ENCODE measurements at regions not wholly inside any gene's neighbourhood (a gene's known extent, or its start where the extent isn't known, plus 50 kb on each side); places are given as distances from the start of the nearest gene placed in this dataset.

DNA sequence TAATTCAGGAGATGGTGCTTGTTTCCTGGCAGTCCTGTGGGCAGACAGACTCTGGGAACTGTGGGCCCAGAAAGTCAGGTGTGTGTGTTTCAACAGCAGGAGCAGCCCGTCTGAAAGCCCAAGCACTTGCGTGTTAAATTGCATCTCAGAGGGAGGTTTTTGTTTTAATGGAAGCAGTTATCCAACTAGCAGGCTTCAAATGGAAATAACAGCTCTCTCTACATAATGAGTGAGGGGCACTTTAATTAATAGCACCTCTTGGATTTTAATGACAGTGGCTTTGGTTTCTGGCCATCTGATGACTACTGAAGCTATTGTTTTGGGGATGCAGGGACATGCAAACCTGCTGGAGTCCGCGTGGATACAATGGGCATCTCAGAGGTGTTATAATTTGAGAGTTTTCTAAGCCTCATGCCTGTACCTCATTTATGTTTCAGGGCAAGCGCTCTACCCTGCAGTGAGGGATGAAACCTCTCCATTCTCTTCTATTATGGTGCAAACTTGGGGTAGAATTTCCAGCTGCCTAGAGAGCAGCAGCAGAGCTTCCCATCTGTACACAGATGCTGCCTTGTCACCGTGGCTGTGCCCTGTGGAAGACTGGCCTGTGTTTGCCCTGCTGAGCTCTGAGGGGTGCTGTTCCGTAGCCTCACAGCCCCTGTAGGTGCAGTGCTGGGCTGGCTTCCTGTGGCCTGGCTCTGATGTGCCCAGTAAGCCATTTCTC lies 206.6 kb upstream of the GPR26 start:
- WGBS, 2 donors, result 76% methylated on average over 7 of the region's 7 CpGs
- Histone ChIP-seq H3K9me3 (no peaks in the 10 kb centered on the region), H3K27ac (no peak overlapping the region), H3K4me3 (no peak overlapping the region), H3K4me1 (no peaks in the 10 kb centered on the region), H3K36me3 (no peaks in the 10 kb centered on the region), H3K27me3 (no peaks in the 10 kb centered on the region)
- TF ChIP-seq, protein P1, sequence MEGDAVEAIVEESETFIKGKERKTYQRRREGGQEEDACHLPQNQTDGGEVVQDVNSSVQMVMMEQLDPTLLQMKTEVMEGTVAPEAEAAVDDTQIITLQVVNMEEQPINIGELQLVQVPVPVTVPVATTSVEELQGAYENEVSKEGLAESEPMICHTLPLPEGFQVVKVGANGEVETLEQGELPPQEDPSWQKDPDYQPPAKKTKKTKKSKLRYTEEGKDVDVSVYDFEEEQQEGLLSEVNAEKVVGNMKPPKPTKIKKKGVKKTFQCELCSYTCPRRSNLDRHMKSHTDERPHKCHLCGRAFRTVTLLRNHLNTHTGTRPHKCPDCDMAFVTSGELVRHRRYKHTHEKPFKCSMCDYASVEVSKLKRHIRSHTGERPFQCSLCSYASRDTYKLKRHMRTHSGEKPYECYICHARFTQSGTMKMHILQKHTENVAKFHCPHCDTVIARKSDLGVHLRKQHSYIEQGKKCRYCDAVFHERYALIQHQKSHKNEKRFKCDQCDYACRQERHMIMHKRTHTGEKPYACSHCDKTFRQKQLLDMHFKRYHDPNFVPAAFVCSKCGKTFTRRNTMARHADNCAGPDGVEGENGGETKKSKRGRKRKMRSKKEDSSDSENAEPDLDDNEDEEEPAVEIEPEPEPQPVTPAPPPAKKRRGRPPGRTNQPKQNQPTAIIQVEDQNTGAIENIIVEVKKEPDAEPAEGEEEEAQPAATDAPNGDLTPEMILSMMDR (IDR thresholded peaks at IDR 0.05), result no peak
- TF ChIP-seq POLR2AphosphoS5 (IDR thresholded peaks at IDR 0.05) (no peak), EP300 (IDR thresholded peaks at IDR 0.05) (no peak), POLR2A (IDR thresholded peaks at IDR 0.05) (no peak)
- DNase-seq, result no peak
- ATAC-seq (ENCODE audit: low FRiP score in 2 of 2), result no peak

DNA sequence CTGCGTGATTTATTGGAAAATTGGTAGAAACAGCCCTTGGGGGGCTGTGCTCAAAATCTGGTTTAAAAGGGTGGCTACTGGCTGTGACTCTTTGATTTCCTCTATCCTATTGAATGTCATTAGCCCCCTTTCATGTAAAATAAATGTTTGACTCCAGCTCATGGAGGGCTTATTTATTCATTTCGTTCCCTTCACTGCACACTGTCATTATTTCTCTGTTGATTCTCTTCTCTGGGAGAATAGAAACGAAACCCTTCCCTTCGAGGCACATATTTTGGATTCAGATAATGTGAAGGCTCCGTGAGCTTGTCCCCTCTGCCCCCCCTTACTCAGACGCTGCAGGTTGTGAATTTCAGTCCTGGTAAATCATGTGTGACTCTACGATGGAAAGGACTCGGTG lies 203.9 kb upstream of the GPR26 start:
- ATAC-seq (ENCODE audit: low FRiP score in 2 of 2) (no peak), DNase-seq (no peak)
- Histone ChIP-seq H3K4me3 (no peak overlapping the region), H3K36me3 (no peaks in the 10 kb centered on the region), H3K9me3 (no peaks in the 10 kb centered on the region), H3K27ac (no peak overlapping the region), H3K4me1 (no peaks in the 10 kb centered on the region), H3K27me3 (no peaks in the 10 kb centered on the region)
- WGBS, 2 donors, result 79 to 80% methylated on average over 8 of the region's 8 CpGs
- TF ChIP-seq EP300 (IDR thresholded peaks at IDR 0.05), result no peak
- TF ChIP-seq POLR2A (IDR thresholded peaks at IDR 0.05), result no peak
- TF ChIP-seq, protein P1 (IDR thresholded peaks at IDR 0.05), result no peak
- no peak for TF ChIP-seq POLR2AphosphoS5 (IDR thresholded peaks at IDR 0.05)

DNA sequence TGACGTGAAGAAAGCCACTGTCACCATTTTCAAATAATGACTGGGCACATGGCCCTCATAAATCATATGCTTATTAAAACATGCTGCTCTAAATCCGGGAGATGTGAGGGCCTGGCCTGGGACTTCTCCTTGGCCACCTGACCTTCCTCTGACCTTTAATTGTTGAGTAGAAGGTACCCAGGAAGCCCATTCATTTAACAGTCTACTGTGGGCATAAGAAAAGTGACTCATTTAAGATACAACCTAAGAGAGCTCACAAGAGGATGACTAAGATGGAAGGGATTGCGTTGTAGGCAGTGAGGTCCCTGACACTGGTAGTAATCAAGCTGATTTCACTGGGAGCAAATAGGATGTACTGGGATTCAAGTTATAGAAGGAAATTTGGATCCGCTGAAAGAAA lies 203.4 kb upstream of the GPR26 start:
- TF ChIP-seq POLR2AphosphoS5 (IDR thresholded peaks at IDR 0.05), result no peak
- no peak for TF ChIP-seq EP300 (IDR thresholded peaks at IDR 0.05)
- TF ChIP-seq, protein P1 (IDR thresholded peaks at IDR 0.05), result no peak
- TF ChIP-seq POLR2A (IDR thresholded peaks at IDR 0.05), result no peak
- H3K9me3 ChIP-seq, result no peaks in the 10 kb centered on the region
- no peaks in the 10 kb centered on the region for H3K4me1 ChIP-seq
- no peak overlapping the region for H3K4me3 ChIP-seq
- H3K27me3 ChIP-seq, result no peaks in the 10 kb centered on the region
- WGBS, 2 donors, result 57 to 73% methylated on average over 4 of the region's 4 CpGs
- H3K27ac ChIP-seq, result no peak overlapping the region
- no peak for ATAC-seq (ENCODE audit: low FRiP score in 2 of 2)
- H3K36me3 ChIP-seq, result no peaks in the 10 kb centered on the region
- DNase-seq, result no peak

DNA sequence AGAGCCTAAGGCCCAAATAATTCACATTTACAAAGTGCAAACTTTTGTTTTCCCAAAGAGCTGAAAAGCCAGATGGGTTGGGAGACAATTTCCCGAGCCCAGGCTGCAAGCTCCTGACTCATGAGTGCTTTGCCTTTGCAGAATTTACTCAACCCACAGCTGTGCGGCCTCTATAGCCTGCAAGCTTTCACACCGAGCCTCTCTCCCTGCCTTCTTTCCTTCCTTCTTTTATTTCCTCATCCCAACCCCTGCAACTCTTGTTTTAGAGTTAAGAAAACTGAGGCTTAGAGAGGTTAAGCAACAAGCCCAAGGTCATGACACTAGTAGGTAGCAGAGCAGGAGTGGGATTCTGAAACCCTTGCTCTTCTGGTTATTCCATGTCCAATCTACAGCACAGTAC lies 203.0 kb upstream of the GPR26 start:
- H3K36me3 ChIP-seq, result no peaks in the 10 kb centered on the region
- no peak for TF ChIP-seq EP300 (IDR thresholded peaks at IDR 0.05)
- no peak for TF ChIP-seq POLR2AphosphoS5 (IDR thresholded peaks at IDR 0.05)
- TF ChIP-seq POLR2A (IDR thresholded peaks at IDR 0.05), result no peak
- TF ChIP-seq, protein P1 (IDR thresholded peaks at IDR 0.05), result no peak
- H3K9me3 ChIP-seq, result no peaks in the 10 kb centered on the region
- no peak for DNase-seq
- no peak overlapping the region for H3K27ac ChIP-seq
- H3K4me1 ChIP-seq, result no peaks in the 10 kb centered on the region
- H3K4me3 ChIP-seq, result no peak overlapping the region
- peak in 1 of 2 donors; percentile 42 for ATAC-seq (ENCODE audit: low FRiP score in 2 of 2)
- 56 to 57% methylated on average over 3 of the region's 3 CpGs for WGBS, 2 donors
- H3K27me3 ChIP-seq, result no peaks in the 10 kb centered on the region

DNA sequence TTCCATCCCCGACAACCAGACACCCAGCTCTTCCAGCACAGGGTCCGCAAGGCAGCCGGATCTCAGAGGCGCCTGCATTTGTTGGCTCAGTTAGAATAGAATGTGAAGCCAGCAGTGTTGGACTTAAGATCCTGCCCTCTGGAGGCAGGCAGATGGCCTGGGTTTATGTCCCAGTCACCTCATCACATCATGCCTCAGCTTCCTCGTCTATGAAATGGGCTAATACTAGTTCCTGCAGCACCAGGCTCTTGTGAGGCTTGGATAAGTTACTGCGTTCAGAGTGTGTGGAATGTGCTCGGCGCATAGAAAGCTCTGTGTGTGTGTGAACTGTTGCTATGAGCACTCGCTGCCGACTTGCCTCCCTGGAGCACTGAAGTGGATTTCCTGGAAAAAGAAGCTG lies 202.5 kb upstream of the GPR26 start:
- no peak for DNase-seq
- 84% methylated on average over 9 to 10 of the region's 10 CpGs for WGBS, 2 donors
- Histone ChIP-seq H3K36me3 (no peaks in the 10 kb centered on the region), H3K27me3 (no peaks in the 10 kb centered on the region), H3K9me3 (no peaks in the 10 kb centered on the region), H3K4me3 (no peak overlapping the region), H3K4me1 (no peaks in the 10 kb centered on the region), H3K27ac (no peak overlapping the region)
- ATAC-seq (ENCODE audit: low FRiP score in 2 of 2), result peak in 1 of 2 donors; percentile 11
- TF ChIP-seq, protein P1 (IDR thresholded peaks at IDR 0.05), result no peak
- TF ChIP-seq POLR2A (IDR thresholded peaks at IDR 0.05) (no peak), POLR2AphosphoS5 (IDR thresholded peaks at IDR 0.05) (no peak), EP300 (IDR thresholded peaks at IDR 0.05) (no peak)
